NT2/D1 (cell line): ENCODE measurements at regions not wholly inside any gene's neighbourhood (a gene's known extent, or its start where the extent isn't known, plus 50 kb on each side); places are given as distances from the start of the nearest gene placed in this dataset.

Experiments
- DNase-seq: peaks from one replicate; pipeline ENCODE4 v3.0.0-alpha.2; 2011; ENCODE audit warnings: low read depth, low spot score
- H3K27me3 ChIP-seq: 2 replicates; pipeline ENCODE4 v1.6.0; 2011; ENCODE audit warnings: mild to moderate bottlenecking; ENCODE audit not compliant: insufficient read length, insufficient read depth
- H3K36me3 ChIP-seq: 2 replicates; pipeline ENCODE4 v1.6.1; 2011; ENCODE audit warnings: mild to moderate bottlenecking, low read length, mixed read lengths; ENCODE audit not compliant: insufficient read depth, insufficient read length
- H3K4me1 ChIP-seq: 2 replicates; pipeline ENCODE4 v1.5.1; 2011; ENCODE audit not compliant: insufficient read depth, insufficient read length
- H3K4me3 ChIP-seq: 2 replicates; pipeline ENCODE4 v1.5.1; 2011; ENCODE audit warnings: low read depth; ENCODE audit not compliant: insufficient read length
- H3K9ac ChIP-seq: 2 replicates; pipeline ENCODE4 v1.6.0; 2011; ENCODE audit warnings: low read depth; ENCODE audit not compliant: insufficient read length
- H3K9me3 ChIP-seq: 2 replicates; pipeline ENCODE4 v1.5.1; 2011; ENCODE audit warnings: mild to moderate bottlenecking, low read length; ENCODE audit not compliant: insufficient read depth
- SUZ12 ChIP-seq: IDR thresholded peaks from 2 replicates; pipeline ENCODE4 v1.6.1; 2011; ENCODE audit not compliant: insufficient read length, insufficient read depth; ENCODE audit errors: extremely low read depth
- YY1 ChIP-seq: IDR thresholded peaks from 2 replicates; pipeline ENCODE4 v1.6.1; 2011; ENCODE audit not compliant: insufficient read length, insufficient read depth
- ZNF274 ChIP-seq: IDR thresholded peaks from 2 replicates; pipeline ENCODE4 v1.6.1; 2011; ENCODE audit warnings: mild to moderate bottlenecking, low read depth, low read length

DNA sequence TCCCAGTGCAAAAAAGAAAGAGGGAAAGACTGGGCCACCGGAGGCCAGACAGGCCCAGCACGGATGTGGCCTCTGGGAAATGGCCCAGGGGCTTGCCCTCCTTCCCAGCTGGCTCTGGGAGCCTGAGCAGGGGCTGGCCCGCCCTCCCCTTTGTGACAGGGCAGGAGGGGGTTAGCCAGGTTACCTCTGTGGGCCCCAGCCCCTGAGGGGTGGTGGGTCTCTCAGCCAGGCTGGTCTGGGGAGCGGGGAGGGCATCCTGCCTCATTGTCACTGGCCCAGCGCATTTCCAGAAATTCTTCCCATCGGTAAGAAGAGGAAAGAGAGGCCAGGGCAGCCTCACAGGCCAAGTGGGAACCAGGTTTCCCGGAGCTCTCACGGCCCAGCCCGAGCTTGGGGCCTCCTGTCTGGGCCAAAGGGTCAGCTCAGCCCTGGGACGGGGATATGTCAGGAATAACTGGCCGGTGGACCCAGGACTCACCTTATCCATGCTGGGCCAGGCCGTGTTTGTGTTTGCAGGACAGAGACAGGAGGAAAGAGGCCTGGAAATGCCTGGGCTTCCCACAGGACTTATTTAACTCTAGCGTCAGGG lies 182.2 kb downstream of the ZFP36L2 start:
- Histone ChIP-seq H3K4me3 (no peak overlapping the region), H3K27me3 (no peaks in the 10 kb centered on the region), H3K36me3 (no peaks in the 10 kb centered on the region), H3K9ac (no peak overlapping the region), H3K4me1 (peaks cover 13% of the 10 kb centered on the region), H3K9me3 (no peaks in the 10 kb centered on the region)
- TF ChIP-seq ZNF274 (no peak), YY1 (no peak), SUZ12 (no peak)
- DNase-seq: no peak

- Histone ChIP-seq H3K4me3 (no peak overlapping the region), H3K4me1 (peaks cover 13% of the 10 kb centered on the region), H3K9me3 (no peaks in the 10 kb centered on the region), H3K27me3 (no peaks in the 10 kb centered on the region), H3K36me3 (no peaks in the 10 kb centered on the region), H3K9ac (no peak overlapping the region)
- TF ChIP-seq YY1 (no peak), SUZ12 (no peak), ZNF274 (no peak)
- no peak for DNase-seq
Measured at GRCh38 chr2:43043553-43043870, 182.9 kb downstream of the ZFP36L2 start.

DNA sequence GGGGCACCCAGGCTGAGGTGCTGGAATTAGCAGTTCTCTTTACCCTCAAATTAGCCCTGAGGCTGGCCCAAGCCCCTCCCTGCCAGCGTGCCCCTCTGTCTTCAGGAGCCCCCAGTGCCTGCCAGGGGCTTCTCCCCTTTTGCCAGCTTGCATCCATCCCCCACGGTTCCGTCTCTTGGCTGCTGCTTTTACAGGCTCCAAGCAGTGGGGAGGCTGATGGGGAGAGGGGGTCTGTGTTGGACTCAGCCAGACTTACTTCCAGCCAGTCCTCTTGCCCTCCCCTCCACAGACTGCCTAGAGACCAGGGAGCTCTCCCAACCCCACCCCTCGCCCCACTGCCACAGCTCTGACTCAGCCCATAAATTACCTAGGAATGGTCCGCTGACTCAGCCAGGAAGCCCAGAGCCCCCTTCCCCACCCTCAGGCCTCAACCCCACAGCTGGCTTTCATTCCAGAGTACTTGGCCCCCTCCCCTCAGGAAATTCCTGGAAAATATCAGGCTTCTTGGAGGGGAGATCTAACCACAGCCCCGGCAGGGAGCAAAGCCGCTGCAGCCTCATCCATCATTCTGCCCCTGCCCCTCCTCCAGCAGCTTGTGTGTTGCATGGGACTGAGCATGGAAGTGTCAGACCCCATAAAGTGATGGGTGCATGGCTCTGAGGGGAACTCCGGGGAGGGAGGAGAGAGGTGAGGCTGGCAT lies 184.6 kb downstream of the ZFP36L2 start:
- Histone ChIP-seq H3K9ac (peak overlapping the region; percentile 76), H3K4me1 (peaks cover 13% of the 10 kb centered on the region), H3K36me3 (no peaks in the 10 kb centered on the region), H3K27me3 (no peaks in the 10 kb centered on the region), H3K9me3 (no peaks in the 10 kb centered on the region), H3K4me3 (no peak overlapping the region)
- TF ChIP-seq ZNF274 (no peak), YY1 (no peak), SUZ12 (no peak)
- peak; percentile 95 for DNase-seq

- no peaks in the 10 kb centered on the region for H3K36me3 ChIP-seq
- DNase-seq: no peak
- H3K4me1 ChIP-seq: peaks cover 13% of the 10 kb centered on the region
- peak overlapping the region; percentile 76 for H3K9ac ChIP-seq
- H3K27me3 ChIP-seq: no peaks in the 10 kb centered on the region
- H3K9me3 ChIP-seq: no peaks in the 10 kb centered on the region
- H3K4me3 ChIP-seq: no peak overlapping the region
- TF ChIP-seq SUZ12 (no peak), YY1 (no peak), ZNF274 (no peak)
Measured at GRCh38 chr2:43041173-43041591, 185.2 kb downstream of the ZFP36L2 start.

DNA sequence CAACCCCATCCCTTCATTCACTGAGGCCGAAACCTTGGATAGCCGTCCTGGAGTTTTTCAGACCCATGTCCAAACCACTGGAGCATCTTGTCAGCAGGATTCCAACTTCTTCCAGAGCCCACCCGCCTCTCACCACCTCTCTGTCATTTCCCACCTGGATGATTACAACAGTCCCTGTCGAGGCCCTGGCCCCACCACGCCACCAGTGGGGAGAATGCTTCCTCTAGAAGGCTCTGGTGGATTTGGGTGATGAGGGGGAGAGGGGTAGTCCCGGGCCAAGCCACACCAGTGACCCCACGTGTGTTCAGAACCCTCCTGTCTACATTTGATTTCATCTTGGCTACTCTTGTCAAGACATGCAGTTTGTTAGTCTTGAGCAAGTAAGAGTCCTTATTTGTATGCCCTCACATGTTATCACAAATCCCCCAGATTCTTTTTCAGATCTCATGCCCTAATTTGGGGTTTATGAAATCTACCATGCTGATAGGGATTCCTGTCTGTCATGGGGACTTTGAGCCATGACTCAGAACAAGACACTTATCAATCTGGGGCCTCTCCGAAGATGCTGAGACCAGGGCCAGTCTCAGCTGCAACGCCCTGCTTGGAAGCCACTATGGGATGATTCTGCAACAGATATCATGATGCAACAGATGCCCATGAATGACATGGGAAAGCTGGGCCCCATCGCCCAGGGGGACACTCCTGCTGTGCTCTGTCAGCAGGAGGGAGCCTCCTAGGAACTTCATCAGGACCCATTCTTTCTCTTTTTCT lies 186.1 kb downstream of the ZFP36L2 start:
- Histone ChIP-seq H3K9ac (no peak overlapping the region), H3K4me1 (peaks cover 13% of the 10 kb centered on the region), H3K4me3 (no peak overlapping the region), H3K36me3 (no peaks in the 10 kb centered on the region), H3K27me3 (no peaks in the 10 kb centered on the region), H3K9me3 (no peaks in the 10 kb centered on the region)
- TF ChIP-seq SUZ12: no peak
- no peak for TF ChIP-seq ZNF274
- no peak for TF ChIP-seq YY1
- DNase-seq: no peak

GRCh38 chr2:43039376-43040080 lies 186.9 kb downstream of the ZFP36L2 start:
- no peaks in the 10 kb centered on the region for H3K27me3 ChIP-seq
- H3K36me3 ChIP-seq: no peaks in the 10 kb centered on the region
- H3K4me3 ChIP-seq: no peak overlapping the region
- DNase-seq: no peak
- H3K9ac ChIP-seq: no peak overlapping the region
- TF ChIP-seq ZNF274 (no peak), YY1 (no peak)
- peaks cover 13% of the 10 kb centered on the region for H3K4me1 ChIP-seq
- no peaks in the 10 kb centered on the region for H3K9me3 ChIP-seq

- Histone ChIP-seq H3K4me3 (no peak overlapping the region), H3K36me3 (no peaks in the 10 kb centered on the region), H3K27me3 (no peaks in the 10 kb centered on the region), H3K9ac (no peak overlapping the region), H3K4me1 (peaks cover 13% of the 10 kb centered on the region), H3K9me3 (no peaks in the 10 kb centered on the region)
- TF ChIP-seq SUZ12 (no peak), ZNF274 (no peak), YY1 (no peak)
- DNase-seq: no peak
Measured at GRCh38 chr2:43038696-43039094, 187.7 kb downstream of the ZFP36L2 start.
